ENCODE measurements at regions not wholly inside any gene's neighbourhood (a gene's known extent, or its start where the extent isn't known, plus 50 kb on each side); places are given as distances from the start of the nearest gene placed in this dataset.

DNA sequence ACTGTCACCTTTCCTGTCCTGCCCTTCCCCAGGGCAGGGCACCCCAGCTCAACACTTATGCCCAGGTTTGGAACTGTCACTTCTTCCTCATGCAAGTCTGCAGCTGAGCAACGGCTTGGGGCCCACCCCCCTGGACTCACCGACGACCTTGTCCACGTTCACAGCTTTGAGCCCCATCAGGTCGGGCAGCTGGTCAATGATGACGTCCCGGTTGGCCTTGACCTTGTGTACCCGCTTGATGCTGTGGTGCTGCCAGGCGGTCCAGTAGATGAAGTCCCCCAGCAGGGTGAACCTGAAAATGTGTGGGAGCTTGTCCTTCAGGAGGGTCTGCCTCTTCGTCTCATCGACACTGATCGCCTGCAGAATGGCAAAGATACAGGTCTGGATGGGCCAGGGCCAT lies 135.0 kb downstream of the CRYBB2 start:
- Histone ChIP-seq H3K4me3 (no peak overlapping the region), H3K9ac (ENCODE audit: insufficient read length) (no peak overlapping the region), H3K27ac (no peak overlapping the region), H3K36me3 (ENCODE audit: insufficient read depth, low read length) (peaks cover 54% of the 10 kb centered on the region; the same call in 1 of the 2 replicates), H3K9me3 (ENCODE audit: low read depth, low read length) (no peaks in the 10 kb centered on the region)
- TF ChIP-seq POLR2AphosphoS5 (IDR thresholded peaks at IDR 0.05; ENCODE audit: borderline replicate concordance, low read depth, low read length) (no peak), FOXP2 (optimal IDR thresholded peaks at IDR 0.05; ENCODE audit: control extremely low read depth, extremely low read length, insufficient read depth) (no peak), EZH2 (IDR thresholded peaks at IDR 0.05) (no peak)
- no peak for DNase-seq (ENCODE audit: low read depth, low spot score)

DNA sequence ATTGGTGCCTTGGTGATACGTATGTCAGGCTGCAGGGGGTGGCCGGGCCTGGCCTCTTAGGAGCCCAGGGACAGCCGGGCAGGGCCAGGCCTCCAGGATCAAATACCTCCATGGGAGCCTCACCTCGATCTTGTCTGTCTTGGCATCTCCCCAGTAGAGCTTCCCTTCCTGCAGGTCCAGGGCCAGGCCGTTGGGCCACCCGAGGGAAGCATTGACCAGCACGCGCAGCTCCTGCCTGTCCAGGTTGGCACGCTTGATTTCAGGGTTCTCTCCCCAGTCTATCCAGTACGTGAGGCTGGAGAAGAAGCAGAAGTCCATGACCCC lies 137.7 kb downstream of the CRYBB2 start:
- no peak for TF ChIP-seq EZH2 (IDR thresholded peaks at IDR 0.05)
- TF ChIP-seq FOXP2 (optimal IDR thresholded peaks at IDR 0.05; ENCODE audit: control extremely low read depth, extremely low read length, insufficient read depth): no peak
- H3K4me3 ChIP-seq: no peak overlapping the region
- H3K36me3 ChIP-seq (ENCODE audit: insufficient read depth, low read length): peaks cover 47% of the 10 kb centered on the region; the same call in 1 of the 2 replicates
- no peak overlapping the region for H3K9ac ChIP-seq (ENCODE audit: insufficient read length)
- no peak for DNase-seq (ENCODE audit: low read depth, low spot score)
- H3K9me3 ChIP-seq (ENCODE audit: low read depth, low read length): no peaks in the 10 kb centered on the region
- H3K27ac ChIP-seq: no peak overlapping the region

DNA sequence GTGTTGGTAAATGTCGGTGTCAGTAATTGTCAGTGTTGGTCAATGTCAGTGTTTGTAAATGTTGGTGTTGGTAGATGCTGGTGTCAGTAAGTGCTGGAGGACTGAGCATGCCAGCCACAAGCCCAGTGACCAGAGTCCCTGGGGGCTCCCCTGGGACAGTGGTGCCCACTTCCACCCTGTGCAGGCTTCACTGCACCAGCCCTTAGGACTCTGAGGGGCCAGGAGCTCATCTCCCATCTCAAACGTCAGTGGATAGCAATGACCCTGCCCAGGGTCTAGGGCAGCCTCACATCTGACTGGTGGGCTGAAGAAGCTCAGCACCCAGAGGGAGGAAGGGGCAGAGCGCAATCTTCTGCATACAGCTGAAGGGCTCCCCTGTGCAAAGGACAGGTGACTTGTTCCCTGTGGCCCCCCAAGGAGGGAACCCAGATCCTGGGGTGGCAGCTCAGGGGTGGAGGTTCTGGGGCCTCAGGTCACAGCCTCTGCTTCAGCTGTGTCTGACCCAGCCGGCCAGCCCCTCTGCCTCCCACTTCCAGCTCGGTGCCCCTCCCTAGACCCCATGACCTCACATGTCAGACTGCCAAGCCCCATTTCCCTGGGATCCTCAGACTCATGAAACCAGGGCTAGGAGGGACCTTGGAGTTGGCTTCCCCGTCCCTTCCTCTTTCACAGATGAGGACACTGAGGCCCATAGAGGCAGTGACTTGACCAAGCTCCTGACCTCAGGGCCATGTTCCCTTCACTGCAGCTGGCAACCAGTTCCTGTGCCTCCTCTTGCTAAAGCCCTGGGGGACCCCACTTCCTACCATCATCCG lies 138.4 kb downstream of the CRYBB2 start:
- DNase-seq (ENCODE audit: low read depth, low spot score): no peak
- no peaks in the 10 kb centered on the region for H3K9me3 ChIP-seq (ENCODE audit: low read depth, low read length)
- TF ChIP-seq POLR2AphosphoS5 (IDR thresholded peaks at IDR 0.05; ENCODE audit: borderline replicate concordance, low read depth, low read length): no peak
- TF ChIP-seq FOXP2 (optimal IDR thresholded peaks at IDR 0.05; ENCODE audit: control extremely low read depth, extremely low read length, insufficient read depth): no peak
- TF ChIP-seq EZH2 (IDR thresholded peaks at IDR 0.05): no peak
- H3K9ac ChIP-seq (ENCODE audit: insufficient read length): no peak overlapping the region
- H3K4me3 ChIP-seq: no peak overlapping the region
- no peak overlapping the region for H3K27ac ChIP-seq
- H3K36me3 ChIP-seq (ENCODE audit: insufficient read depth, low read length): peaks cover 43% of the 10 kb centered on the region; the same call in 1 of the 2 replicates

DNA sequence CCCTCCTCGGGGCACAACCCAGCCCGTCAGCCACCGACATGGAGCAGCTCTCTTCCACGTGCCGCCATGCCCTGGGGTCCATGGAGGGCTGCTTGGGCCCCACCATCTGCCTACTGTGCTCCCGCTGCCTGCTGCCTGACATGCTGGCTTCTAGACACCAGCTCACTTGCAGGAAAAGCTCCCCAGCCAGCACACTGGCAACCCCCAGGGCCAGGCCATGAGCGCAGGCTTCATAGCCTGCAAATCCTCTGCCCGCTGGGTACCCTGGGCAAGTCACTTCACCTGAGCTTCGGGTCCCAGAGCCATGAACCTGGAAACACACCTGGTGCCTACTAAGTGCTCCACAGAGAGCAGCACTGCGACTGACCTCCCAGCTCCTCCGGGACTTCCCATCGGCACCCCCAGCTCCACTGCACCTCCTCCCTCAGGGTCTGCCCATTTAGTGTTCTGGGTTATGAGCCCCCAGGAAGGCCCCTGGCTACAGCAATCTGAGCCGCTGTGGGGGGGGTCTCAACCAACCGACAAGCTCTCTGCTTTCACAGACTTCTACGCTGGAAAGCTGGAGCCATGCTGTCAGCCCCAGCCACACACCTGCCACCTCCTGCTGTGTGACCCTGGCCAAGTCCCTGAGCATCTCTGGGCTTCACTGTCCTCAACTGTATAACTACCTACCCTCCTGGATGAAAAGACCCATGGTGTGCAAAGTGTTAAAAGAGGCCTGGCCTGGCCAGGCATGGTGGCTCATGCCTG lies 139.2 kb downstream of the CRYBB2 start:
- H3K9ac ChIP-seq (ENCODE audit: insufficient read length): no peak overlapping the region
- no peak overlapping the region for H3K4me3 ChIP-seq
- no peaks in the 10 kb centered on the region for H3K9me3 ChIP-seq (ENCODE audit: low read depth, low read length)
- no peak for DNase-seq (ENCODE audit: low read depth, low spot score)
- H3K27ac ChIP-seq: no peak overlapping the region
- H3K36me3 ChIP-seq (ENCODE audit: insufficient read depth, low read length): peaks cover 42% of the 10 kb centered on the region; the same call in 1 of the 2 replicates
- TF ChIP-seq EZH2 (IDR thresholded peaks at IDR 0.05) (no peak), POLR2AphosphoS5 (IDR thresholded peaks at IDR 0.05; ENCODE audit: borderline replicate concordance, low read depth, low read length) (no peak), FOXP2 (optimal IDR thresholded peaks at IDR 0.05; ENCODE audit: control extremely low read depth, extremely low read length, insufficient read depth) (no peak)

DNA sequence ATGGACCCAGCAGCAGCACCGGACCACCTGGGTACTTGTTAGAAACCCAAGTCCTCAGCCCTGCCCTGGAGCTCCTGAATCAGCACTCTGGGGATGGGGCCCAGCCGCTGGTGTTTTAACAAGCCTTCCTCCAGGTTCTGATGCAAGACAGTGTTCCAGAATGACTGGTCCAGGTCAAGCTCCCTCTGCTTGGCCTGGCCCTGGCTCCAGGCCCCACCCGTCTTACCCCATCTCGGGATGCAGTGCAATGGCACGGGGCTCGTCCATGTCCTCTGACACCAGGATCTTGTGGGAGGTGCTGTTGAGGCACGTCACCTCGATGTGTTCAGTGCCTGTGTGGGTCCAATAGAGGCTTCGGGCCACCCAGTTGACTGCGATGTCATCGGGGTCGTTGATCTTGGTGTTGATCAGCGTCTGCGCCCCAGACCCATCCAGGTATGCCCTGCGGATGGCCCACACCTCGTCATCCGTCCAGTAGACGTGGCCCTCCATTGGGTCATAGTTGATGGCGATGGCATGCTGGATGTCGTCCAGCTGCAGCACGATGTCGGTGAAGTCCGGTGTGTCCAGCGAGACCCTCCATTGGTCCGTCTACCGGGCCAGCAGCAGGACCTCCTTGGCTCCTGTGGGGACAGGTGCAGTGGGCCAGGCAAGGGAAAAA lies 140.3 kb downstream of the CRYBB2 start:
- TF ChIP-seq POLR2AphosphoS5 (IDR thresholded peaks at IDR 0.05; ENCODE audit: borderline replicate concordance, low read depth, low read length) (no peak), FOXP2 (optimal IDR thresholded peaks at IDR 0.05; ENCODE audit: control extremely low read depth, extremely low read length, insufficient read depth) (no peak), EZH2 (IDR thresholded peaks at IDR 0.05) (no peak)
- Histone ChIP-seq H3K9ac (ENCODE audit: insufficient read length) (no peak overlapping the region), H3K4me3 (no peak overlapping the region), H3K9me3 (ENCODE audit: low read depth, low read length) (no peaks in the 10 kb centered on the region), H3K36me3 (ENCODE audit: insufficient read depth, low read length) (peaks cover 32% of the 10 kb centered on the region; the same call in 1 of the 2 replicates), H3K27ac (no peak overlapping the region)
- DNase-seq (ENCODE audit: low read depth, low spot score): no peak

DNA sequence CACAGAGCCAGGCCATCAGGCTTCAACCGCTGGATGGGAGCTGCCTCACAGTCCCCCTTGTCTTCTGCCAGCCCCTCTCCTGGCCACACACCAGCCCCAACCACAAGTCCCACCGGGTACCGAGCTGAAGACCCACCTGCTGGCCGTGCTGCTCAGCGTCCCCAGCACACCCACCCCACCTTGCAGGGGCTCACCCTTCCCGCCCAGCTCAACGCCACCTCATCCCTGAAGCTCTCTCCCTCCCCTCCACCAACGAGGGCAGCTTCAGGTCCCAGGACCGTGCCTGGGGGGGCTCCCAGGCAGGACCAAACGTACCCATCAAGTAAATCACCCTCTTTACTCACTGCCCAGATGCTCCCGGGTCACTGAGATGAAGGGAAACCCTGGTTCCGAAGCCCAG lies 141.0 kb downstream of the CRYBB2 start:
- Histone ChIP-seq H3K9ac (ENCODE audit: insufficient read length) (no peak overlapping the region), H3K36me3 (ENCODE audit: insufficient read depth, low read length) (peaks cover 28% of the 10 kb centered on the region; the same call in 1 of the 2 replicates), H3K27ac (no peak overlapping the region), H3K9me3 (ENCODE audit: low read depth, low read length) (no peaks in the 10 kb centered on the region), H3K4me3 (no peak overlapping the region)
- no peak for DNase-seq (ENCODE audit: low read depth, low spot score)
- TF ChIP-seq POLR2AphosphoS5 (IDR thresholded peaks at IDR 0.05; ENCODE audit: borderline replicate concordance, low read depth, low read length) (no peak), EZH2 (IDR thresholded peaks at IDR 0.05) (no peak), FOXP2 (optimal IDR thresholded peaks at IDR 0.05; ENCODE audit: control extremely low read depth, extremely low read length, insufficient read depth) (no peak)

DNA sequence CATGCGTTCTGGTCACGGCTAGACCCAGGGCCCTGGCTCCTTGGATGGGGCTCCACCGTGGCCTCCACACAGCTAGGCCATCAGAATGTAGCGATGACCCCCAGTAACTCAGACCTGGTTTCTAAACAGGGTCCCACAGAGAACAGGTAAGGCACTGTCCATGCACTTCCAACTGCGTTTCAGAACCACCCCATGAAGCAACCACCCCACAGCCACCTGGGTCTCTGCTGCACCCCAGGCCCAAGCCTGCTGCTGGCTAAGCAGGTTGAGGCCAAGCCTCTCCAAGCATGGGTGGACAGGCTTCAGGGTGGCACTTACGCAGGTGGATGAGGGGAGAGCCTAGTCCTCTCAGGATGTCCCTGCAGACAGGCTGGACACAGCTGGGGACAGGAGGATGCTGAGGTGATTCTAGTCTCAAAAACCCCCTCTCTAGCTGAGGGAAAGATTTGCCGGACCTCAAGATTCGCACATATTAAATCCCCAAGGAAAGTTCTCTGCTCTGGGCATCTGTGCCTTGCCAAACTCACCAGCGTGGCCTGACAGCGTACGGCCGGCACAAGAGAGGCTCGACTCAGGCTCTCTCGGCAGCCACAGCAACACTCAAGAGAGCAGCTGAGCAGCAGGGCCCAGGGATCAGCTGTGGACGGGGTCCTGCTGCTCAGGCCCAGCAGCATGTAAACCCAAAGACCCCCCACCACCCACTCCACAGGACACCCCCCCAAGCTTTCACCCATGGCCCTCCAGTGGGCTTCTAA lies 141.6 kb downstream of the CRYBB2 start:
- TF ChIP-seq POLR2AphosphoS5 (IDR thresholded peaks at IDR 0.05; ENCODE audit: borderline replicate concordance, low read depth, low read length): no peak
- no peak for TF ChIP-seq FOXP2 (optimal IDR thresholded peaks at IDR 0.05; ENCODE audit: control extremely low read depth, extremely low read length, insufficient read depth)
- TF ChIP-seq EZH2 (IDR thresholded peaks at IDR 0.05): no peak
- Histone ChIP-seq H3K9ac (ENCODE audit: insufficient read length) (no peak overlapping the region), H3K27ac (no peak overlapping the region), H3K9me3 (ENCODE audit: low read depth, low read length) (no peaks in the 10 kb centered on the region), H3K36me3 (ENCODE audit: insufficient read depth, low read length) (peaks cover 27% of the 10 kb centered on the region; the same call in 1 of the 2 replicates), H3K4me3 (no peak overlapping the region)
- no peak for DNase-seq (ENCODE audit: low read depth, low spot score)

DNA sequence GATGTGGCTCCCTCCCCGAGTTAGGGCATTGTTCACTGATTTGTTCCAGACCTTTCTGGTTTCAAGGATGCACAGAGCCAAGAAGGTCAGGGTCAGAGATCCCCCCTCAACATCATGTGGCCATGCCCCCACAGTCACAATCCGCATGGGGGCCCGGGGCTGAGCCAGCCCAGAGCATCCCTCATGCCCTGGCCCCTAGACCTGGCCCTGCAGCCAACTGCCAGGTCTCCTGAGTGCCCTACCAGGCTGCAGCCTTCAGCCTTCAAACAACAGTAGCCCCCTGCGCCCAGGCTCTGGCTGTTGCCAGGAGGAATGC lies 142.4 kb downstream of the CRYBB2 start:
- no peak overlapping the region for H3K27ac ChIP-seq
- no peak for DNase-seq (ENCODE audit: low read depth, low spot score)
- H3K9ac ChIP-seq (ENCODE audit: insufficient read length): no peak overlapping the region
- no peaks in the 10 kb centered on the region for H3K9me3 ChIP-seq (ENCODE audit: low read depth, low read length)
- H3K36me3 ChIP-seq (ENCODE audit: insufficient read depth, low read length): peaks cover 22% of the 10 kb centered on the region; the same call in 1 of the 2 replicates
- TF ChIP-seq FOXP2 (optimal IDR thresholded peaks at IDR 0.05; ENCODE audit: control extremely low read depth, extremely low read length, insufficient read depth) (no peak), POLR2AphosphoS5 (IDR thresholded peaks at IDR 0.05; ENCODE audit: borderline replicate concordance, low read depth, low read length) (no peak), EZH2 (IDR thresholded peaks at IDR 0.05) (no peak)
- no peak overlapping the region for H3K4me3 ChIP-seq
